SH-SY5Y (cell line): ENCODE measurements at regions not wholly inside any gene's neighbourhood (a gene's known extent, or its start where the extent isn't known, plus 50 kb on each side); places are given as distances from the start of the nearest gene placed in this dataset.

ENCODE experiments used
- GATA2 ChIP-seq: IDR thresholded peaks from 2 replicates; pipeline ENCODE4 v1.6.1; 2011; ENCODE audit warnings: mild to moderate bottlenecking, low read depth, low read length
- GATA3 ChIP-seq: IDR thresholded peaks from 2 replicates; pipeline ENCODE4 v1.6.1; 2011; ENCODE audit warnings: low read depth, mild to moderate bottlenecking, low read length, moderate library complexity

- TF ChIP-seq GATA2 (no peak), GATA3 (no peak)
Measured at GRCh38 chr3:64289622-64290021, 64.4 kb upstream of the PRICKLE2 start.

GRCh38 chr3:64278625-64279024, 53.4 kb upstream of the PRICKLE2 start:
- TF ChIP-seq GATA3 (no peak), GATA2 (no peak)

- no peak for TF ChIP-seq GATA3
- no peak for TF ChIP-seq GATA2
Measured at GRCh38 chr3:64276131-64276530, 50.9 kb upstream of the PRICKLE2 start.
